HL-60 (cell line): ENCODE measurements at regions not wholly inside any gene's neighbourhood (a gene's known extent, or its start where the extent isn't known, plus 50 kb on each side); places are given as distances from the start of the nearest gene placed in this dataset.

Source experiments
- DNase-seq, 2 experiments: peaks; one replicate each; pipeline ENCODE4 v3.0.0-alpha.2; 2010 to 2020; ENCODE audit warnings: low read depth in 1 of 2, low spot score in 1 of 2
- H3K27ac ChIP-seq: fragments of 250-450 bp; sonication (Bioruptor Pico); replicated peaks from 2 replicates; pipeline ENCODE4 v1.5.1; 2020; ENCODE audit warnings: mild to moderate bottlenecking, moderate library complexity
- H3K27me3 ChIP-seq: fragments of 250-450 bp; sonication (Bioruptor Pico); 2 replicates; pipeline ENCODE4 v1.5.1; 2021; ENCODE audit warnings: mild to moderate bottlenecking, moderate library complexity; ENCODE audit not compliant: insufficient read depth, poor library complexity, severe bottlenecking
- H3K4me3 ChIP-seq: replicated peaks from 2 replicates; pipeline ENCODE4 v1.5.1; 2011; ENCODE audit warnings: mild to moderate bottlenecking, control low read depth, low read length; ENCODE audit not compliant: insufficient read depth
- CTCF ChIP-seq: IDR thresholded peaks from one replicate; pipeline ENCODE4 v1.5.1; 2011; ENCODE audit warnings: low read length, control low read depth, inconsistent platforms; ENCODE audit not compliant: insufficient read depth
- GABPA ChIP-seq: IDR thresholded peaks from 2 replicates; pipeline ENCODE4 v1.6.1; 2012; ENCODE audit warnings: low read depth
- POLR2AphosphoS5 ChIP-seq: IDR thresholded peaks from 2 replicates; pipeline ENCODE4 v1.6.1; 2012; ENCODE audit warnings: low read depth
- REST ChIP-seq: IDR thresholded peaks from 2 replicates; pipeline ENCODE4 v1.6.1; 2012; ENCODE audit warnings: low read depth; ENCODE audit not compliant: insufficient replicate concordance
- SPI1 ChIP-seq: IDR thresholded peaks from 2 replicates; pipeline ENCODE4 v1.6.1; 2012; ENCODE audit warnings: low read depth, mild to moderate bottlenecking, borderline replicate concordance

GRCh38 chr1:208803011-208803811 is 559.0 kb upstream of the PLXNA2 start:
- H3K4me3 ChIP-seq, result no peak overlapping the region
- no peak overlapping the region for H3K27ac ChIP-seq
- H3K27me3 ChIP-seq, result no peaks in the 10 kb centered on the region
- TF ChIP-seq CTCF (no peak), SPI1 (no peak), REST (no peak), POLR2AphosphoS5 (no peak), GABPA (no peak)
- no peak for DNase-seq

- TF ChIP-seq CTCF, result no peak
- TF ChIP-seq GABPA, result no peak
- no peak for TF ChIP-seq POLR2AphosphoS5
- no peak for TF ChIP-seq REST
- no peak for TF ChIP-seq SPI1
- Histone ChIP-seq H3K27ac (no peak overlapping the region), H3K27me3 (no peaks in the 10 kb centered on the region), H3K4me3 (no peak overlapping the region)
- peak; percentile 4 to 33 for DNase-seq
These were observed 563.4 kb upstream of the PLXNA2 start for GRCh38 chr1:208807446-208808127.

- no peak for TF ChIP-seq REST
- no peak for TF ChIP-seq CTCF
- TF ChIP-seq POLR2AphosphoS5, result no peak
- TF ChIP-seq GABPA, result no peak
- TF ChIP-seq SPI1, result no peak
- Histone ChIP-seq H3K27ac (no peak overlapping the region), H3K4me3 (no peak overlapping the region), H3K27me3 (no peaks in the 10 kb centered on the region)
- DNase-seq, result no peak
These were observed 564.1 kb upstream of the PLXNA2 start for GRCh38 chr1:208808301-208808700.
